NB4 (cell line): ENCODE measurements at regions not wholly inside any gene's neighbourhood (a gene's known extent, or its start where the extent isn't known, plus 50 kb on each side); places are given as distances from the start of the nearest gene placed in this dataset.

Experiments
- CTCF ChIP-seq: IDR thresholded peaks from one replicate; pipeline ENCODE4 v1.5.1; 2012; ENCODE audit warnings: low read depth, low read length
- MAX ChIP-seq: IDR thresholded peaks from 2 replicates; pipeline ENCODE4 v1.6.1; 2011; ENCODE audit warnings: low read depth, low read length
- MYC ChIP-seq: IDR thresholded peaks from 2 replicates; pipeline ENCODE4 v1.6.1; 2011; ENCODE audit warnings: low read depth, low read length
- POLR2A ChIP-seq: IDR thresholded peaks from 2 replicates; pipeline ENCODE4 v1.6.1; 2011; ENCODE audit warnings: mild to moderate bottlenecking; ENCODE audit not compliant: insufficient read length; ENCODE audit errors: extremely low read depth

DNA sequence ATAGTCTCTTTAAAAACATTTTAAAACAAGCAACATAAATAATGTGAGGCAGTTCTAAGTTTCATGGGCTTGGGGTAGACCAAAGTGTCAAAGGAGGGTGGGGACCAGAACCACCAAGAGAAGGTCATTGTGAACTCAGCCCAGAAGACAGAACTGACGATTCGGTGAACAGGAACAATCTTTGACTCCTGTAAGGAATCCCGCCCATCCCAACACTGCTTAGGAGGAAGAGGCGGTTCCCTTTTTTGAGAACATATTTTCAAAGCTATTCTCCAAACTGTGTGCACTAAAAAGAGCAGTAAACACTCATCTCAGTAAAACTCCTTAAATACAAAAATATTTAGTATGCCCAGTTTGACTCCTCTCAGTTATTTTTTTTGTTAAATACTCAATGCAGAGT lies 176.5 kb upstream of the TLE4 start:
- TF ChIP-seq MAX, result no peak
- TF ChIP-seq CTCF, result no peak
- no peak for TF ChIP-seq POLR2A
- TF ChIP-seq MYC, result no peak
